PC-3 (cell line): ENCODE measurements at regions not wholly inside any gene's neighbourhood (a gene's known extent, or its start where the extent isn't known, plus 50 kb on each side); places are given as distances from the start of the nearest gene placed in this dataset.

ENCODE experiments used
- EZH2 ChIP-seq: fragments of 300-600 bp; sonication (generic); IDR thresholded peaks from one replicate; pipeline ENCODE4 v1.6.1; 2017; ENCODE audit warnings: antibody characterized with exemption, mild to moderate bottlenecking, low read length; ENCODE audit not compliant: unreplicated experiment
- TF ChIP-seq, protein P1 (sequence below): fragments of 300-600 bp; sonication (generic); conservative IDR thresholded peaks from 2 replicates; pipeline ENCODE4 v1.5.1; 2017; ENCODE audit warnings: antibody characterized with exemption, low read depth, mild to moderate bottlenecking, low read length

DNA sequence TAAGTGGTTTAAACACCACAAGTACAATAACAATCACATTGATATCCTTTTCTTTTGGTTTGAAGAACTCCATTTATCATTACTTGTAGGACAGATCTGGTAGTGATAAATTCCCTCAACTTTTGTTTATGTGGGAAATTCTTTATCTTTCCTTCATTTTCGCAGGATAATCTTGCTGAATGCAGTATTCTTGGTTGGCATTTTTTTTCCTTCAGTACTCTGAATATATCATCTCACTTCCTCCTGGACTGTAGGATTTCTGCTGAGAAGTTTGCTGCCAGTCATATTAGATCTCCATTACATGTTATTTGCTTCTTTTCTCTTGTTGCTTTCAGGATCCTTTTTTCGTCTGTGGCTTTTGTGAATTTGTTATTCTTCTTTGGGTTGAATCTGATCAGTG lies 179.0 kb upstream of the PLET1 start:
- TF ChIP-seq, protein P1, sequence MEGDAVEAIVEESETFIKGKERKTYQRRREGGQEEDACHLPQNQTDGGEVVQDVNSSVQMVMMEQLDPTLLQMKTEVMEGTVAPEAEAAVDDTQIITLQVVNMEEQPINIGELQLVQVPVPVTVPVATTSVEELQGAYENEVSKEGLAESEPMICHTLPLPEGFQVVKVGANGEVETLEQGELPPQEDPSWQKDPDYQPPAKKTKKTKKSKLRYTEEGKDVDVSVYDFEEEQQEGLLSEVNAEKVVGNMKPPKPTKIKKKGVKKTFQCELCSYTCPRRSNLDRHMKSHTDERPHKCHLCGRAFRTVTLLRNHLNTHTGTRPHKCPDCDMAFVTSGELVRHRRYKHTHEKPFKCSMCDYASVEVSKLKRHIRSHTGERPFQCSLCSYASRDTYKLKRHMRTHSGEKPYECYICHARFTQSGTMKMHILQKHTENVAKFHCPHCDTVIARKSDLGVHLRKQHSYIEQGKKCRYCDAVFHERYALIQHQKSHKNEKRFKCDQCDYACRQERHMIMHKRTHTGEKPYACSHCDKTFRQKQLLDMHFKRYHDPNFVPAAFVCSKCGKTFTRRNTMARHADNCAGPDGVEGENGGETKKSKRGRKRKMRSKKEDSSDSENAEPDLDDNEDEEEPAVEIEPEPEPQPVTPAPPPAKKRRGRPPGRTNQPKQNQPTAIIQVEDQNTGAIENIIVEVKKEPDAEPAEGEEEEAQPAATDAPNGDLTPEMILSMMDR, result no peak
- no peak for TF ChIP-seq EZH2
